SK-N-MC (cell line): ENCODE measurements at regions not wholly inside any gene's neighbourhood (a gene's known extent, or its start where the extent isn't known, plus 50 kb on each side); places are given as distances from the start of the nearest gene placed in this dataset.

Experiments used
- DNase-seq: peaks from one replicate; pipeline ENCODE4 v3.0.0-alpha.2; 2011; ENCODE audit warnings: low read depth, low spot score
- H3K27ac ChIP-seq: fragments of 200-600 bp; sonication (generic); 2 replicates; pipeline ENCODE4 v1.5.1; 2016; ENCODE audit warnings: mixed run types
- H3K36me3 ChIP-seq: fragments of 200-600 bp; sonication (generic); 2 replicates; pipeline ENCODE4 v1.6.1; 2017; ENCODE audit warnings: antibody characterized with exemption, low read length, mixed read lengths; ENCODE audit not compliant: insufficient read depth
- H3K4me3 ChIP-seq: fragments of 200-600 bp; sonication (generic); 2 replicates; pipeline ENCODE4 v1.5.1; 2016
- H3K9ac ChIP-seq: fragments of 200-600 bp; sonication (generic); 2 replicates; pipeline ENCODE4 v1.8.0; 2017; ENCODE audit warnings: mixed run types, mixed read lengths; ENCODE audit not compliant: insufficient read length
- H3K9me3 ChIP-seq: fragments of 200-600 bp; sonication (generic); 2 replicates; pipeline ENCODE4 v1.6.1; 2017; ENCODE audit warnings: low read depth, mild to moderate bottlenecking, antibody characterized with exemption, low read length, moderate library complexity, mixed read lengths
- EZH2 ChIP-seq: fragments of 200-600 bp; sonication (generic); IDR thresholded peaks from one replicate; pipeline ENCODE4 v1.6.1; 2017; ENCODE audit warnings: antibody characterized with exemption
- FOXP2 ChIP-seq: optimal IDR thresholded peaks from 2 replicates; pipeline ENCODE3; 2011; ENCODE audit warnings: mild to moderate bottlenecking, moderate library complexity; ENCODE audit not compliant: insufficient read depth; ENCODE audit errors: extremely low read length, control extremely low read depth
- POLR2AphosphoS5 ChIP-seq: IDR thresholded peaks from 2 replicates; pipeline ENCODE4 v1.6.1; 2012; ENCODE audit warnings: mild to moderate bottlenecking, low read depth, low read length, borderline replicate concordance

GRCh38 chr6:92352130-92352529, 1067.2 kb downstream of the EPHA7 start:
- Histone ChIP-seq H3K27ac (no peak overlapping the region), H3K9ac (no peak overlapping the region), H3K9me3 (no peaks in the 10 kb centered on the region), H3K4me3 (no peak overlapping the region), H3K36me3 (no peaks in the 10 kb centered on the region)
- DNase-seq, result no peak
- TF ChIP-seq EZH2, result no peak
- no peak for TF ChIP-seq FOXP2
- no peak for TF ChIP-seq POLR2AphosphoS5

- no peak for TF ChIP-seq FOXP2
- TF ChIP-seq POLR2AphosphoS5, result no peak
- no peak for TF ChIP-seq EZH2
- no peak overlapping the region for H3K9ac ChIP-seq
- no peak for DNase-seq
- H3K4me3 ChIP-seq, result no peak overlapping the region
- no peak overlapping the region for H3K27ac ChIP-seq
- H3K36me3 ChIP-seq, result no peaks in the 10 kb centered on the region
- H3K9me3 ChIP-seq, result no peaks in the 10 kb centered on the region
These were observed 1078.2 kb downstream of the EPHA7 start for GRCh38 chr6:92341201-92341600.

GRCh38 chr6:92339936-92340640, 1079.3 kb downstream of the EPHA7 start:
- no peak overlapping the region for H3K9ac ChIP-seq
- no peaks in the 10 kb centered on the region for H3K36me3 ChIP-seq
- DNase-seq, result no peak
- no peaks in the 10 kb centered on the region for H3K9me3 ChIP-seq
- no peak overlapping the region for H3K4me3 ChIP-seq
- TF ChIP-seq POLR2AphosphoS5 (no peak), FOXP2 (no peak), EZH2 (no peak)
- no peak overlapping the region for H3K27ac ChIP-seq

- Histone ChIP-seq H3K9me3 (no peaks in the 10 kb centered on the region), H3K36me3 (no peaks in the 10 kb centered on the region), H3K27ac (no peak overlapping the region), H3K4me3 (no peak overlapping the region), H3K9ac (no peak overlapping the region)
- no peak for DNase-seq
- TF ChIP-seq EZH2, result no peak
- TF ChIP-seq FOXP2, result no peak
- no peak for TF ChIP-seq POLR2AphosphoS5
These were observed 1081.8 kb downstream of the EPHA7 start for GRCh38 chr6:92337571-92337970.

DNA sequence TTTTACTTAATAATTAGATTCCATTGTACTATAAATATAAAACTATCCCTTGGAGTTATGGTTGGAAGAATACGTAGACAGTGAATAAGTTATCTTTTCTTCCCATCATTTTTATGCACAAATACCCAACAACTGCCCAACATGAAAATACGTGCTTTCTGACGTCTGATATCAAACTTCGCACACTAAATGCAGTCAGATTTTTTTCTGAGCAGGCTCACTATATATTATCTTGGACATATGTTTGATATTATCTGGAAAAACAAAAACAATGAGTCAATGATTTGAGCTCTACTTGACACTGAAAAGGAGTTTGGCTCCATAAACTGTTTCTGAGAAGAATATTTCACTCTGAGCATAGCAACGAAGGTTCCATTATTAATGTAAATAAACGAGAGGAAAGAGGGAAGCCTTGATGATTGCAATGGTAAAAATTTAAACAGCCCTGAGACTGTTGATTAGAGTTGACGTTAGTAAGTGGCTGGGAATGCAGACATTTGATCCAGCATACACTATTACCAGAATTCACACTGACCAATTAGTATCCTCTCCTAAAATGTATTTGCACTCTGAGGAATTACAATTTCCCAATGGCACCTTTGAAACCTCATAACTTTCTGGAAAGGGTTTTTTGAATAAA, 1090.0 kb downstream of the EPHA7 start:
- Histone ChIP-seq H3K9me3 (no peaks in the 10 kb centered on the region), H3K36me3 (no peaks in the 10 kb centered on the region), H3K4me3 (no peak overlapping the region), H3K27ac (no peak overlapping the region), H3K9ac (no peak overlapping the region)
- TF ChIP-seq FOXP2 (no peak), EZH2 (no peak), POLR2AphosphoS5 (no peak)
- no peak for DNase-seq

- Histone ChIP-seq H3K36me3 (no peaks in the 10 kb centered on the region), H3K4me3 (no peak overlapping the region), H3K9me3 (no peaks in the 10 kb centered on the region), H3K9ac (no peak overlapping the region), H3K27ac (no peak overlapping the region)
- no peak for DNase-seq
- TF ChIP-seq POLR2AphosphoS5, result no peak
- TF ChIP-seq EZH2, result no peak
- no peak for TF ChIP-seq FOXP2
These were observed 1104.0 kb downstream of the EPHA7 start for GRCh38 chr6:92315312-92315711.

GRCh38 chr6:92297101-92297500, 1122.3 kb downstream of the EPHA7 start:
- no peak for DNase-seq
- TF ChIP-seq FOXP2 (no peak), EZH2 (no peak), POLR2AphosphoS5 (no peak)
- Histone ChIP-seq H3K27ac (no peak overlapping the region), H3K36me3 (no peaks in the 10 kb centered on the region), H3K4me3 (no peak overlapping the region), H3K9ac (no peak overlapping the region), H3K9me3 (no peaks in the 10 kb centered on the region)

GRCh38 chr6:92292067-92292466, 1127.3 kb downstream of the EPHA7 start:
- Histone ChIP-seq H3K4me3 (no peak overlapping the region), H3K36me3 (no peaks in the 10 kb centered on the region), H3K9ac (no peak overlapping the region), H3K9me3 (no peaks in the 10 kb centered on the region), H3K27ac (no peak overlapping the region)
- DNase-seq, result no peak
- TF ChIP-seq FOXP2 (no peak), POLR2AphosphoS5 (no peak), EZH2 (no peak)

GRCh38 chr6:92289831-92290230, 1129.5 kb downstream of the EPHA7 start:
- H3K27ac ChIP-seq, result no peak overlapping the region
- no peaks in the 10 kb centered on the region for H3K9me3 ChIP-seq
- no peak overlapping the region for H3K4me3 ChIP-seq
- H3K9ac ChIP-seq, result no peak overlapping the region
- DNase-seq, result no peak
- TF ChIP-seq POLR2AphosphoS5 (no peak), FOXP2 (no peak), EZH2 (no peak)
- no peaks in the 10 kb centered on the region for H3K36me3 ChIP-seq
